ENCODE measurements at regions not wholly inside any gene's neighbourhood (a gene's known extent, or its start where the extent isn't known, plus 50 kb on each side); places are given as distances from the start of the nearest gene placed in this dataset.

DNA sequence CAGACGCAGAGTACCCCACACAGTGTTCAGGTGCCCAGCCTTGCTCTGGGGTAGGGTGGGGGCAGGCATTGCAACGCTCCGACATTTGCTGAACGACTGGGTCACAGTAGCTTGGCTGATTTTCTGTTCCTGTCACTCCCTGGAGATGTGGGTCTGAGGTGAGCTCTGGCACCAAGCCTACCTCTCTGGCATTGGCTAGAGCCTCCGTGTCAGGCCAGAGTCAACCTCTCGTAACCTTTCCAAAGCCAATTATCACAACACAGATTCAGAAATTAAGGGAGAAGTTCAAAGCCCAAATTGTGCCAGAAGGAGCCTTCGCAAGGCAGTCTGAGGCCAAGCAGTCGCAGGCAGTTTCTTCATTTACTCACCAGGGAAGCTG lies 117.2 kb downstream of the IRS2 start:
- DNase-seq, result no peak

DNA sequence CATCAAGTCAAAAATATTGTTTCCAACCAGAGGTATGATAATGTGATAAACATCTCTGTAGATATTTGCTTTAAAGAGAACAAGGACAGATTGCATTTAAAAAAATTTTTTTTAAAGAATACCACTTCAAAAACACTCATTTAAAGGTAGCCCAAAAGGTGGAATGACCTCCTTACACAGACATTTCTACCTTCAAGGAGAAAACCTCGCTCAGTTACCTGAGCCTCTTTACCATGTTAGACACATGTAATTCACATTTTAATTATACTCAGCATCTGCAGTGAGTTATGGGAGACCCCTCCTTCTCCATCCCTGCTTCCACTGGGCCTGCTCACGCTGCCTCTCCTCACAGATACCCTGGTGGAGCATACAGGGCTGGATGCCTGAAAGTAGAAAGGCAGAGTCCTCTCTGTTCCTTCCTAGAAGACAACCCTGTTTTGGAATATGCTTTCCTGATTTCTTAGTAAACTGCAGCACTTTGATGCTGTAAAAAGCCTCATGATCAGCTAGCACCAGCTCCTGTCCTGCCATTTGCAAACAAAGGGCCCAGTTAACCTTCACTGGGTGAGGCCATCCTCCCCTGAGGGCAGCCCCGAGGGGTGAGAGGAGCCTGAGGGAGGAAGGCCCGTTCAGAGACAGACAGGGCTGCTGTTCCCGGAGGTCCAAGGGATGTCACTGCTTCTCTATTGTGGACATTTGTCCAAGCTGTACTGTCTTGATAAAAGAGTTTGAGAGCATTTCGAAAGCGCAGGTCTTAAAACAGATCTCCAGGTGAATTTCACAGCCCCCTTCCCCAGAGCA lies 117.8 kb downstream of the IRS2 start:
- DNase-seq, result no peak

DNA sequence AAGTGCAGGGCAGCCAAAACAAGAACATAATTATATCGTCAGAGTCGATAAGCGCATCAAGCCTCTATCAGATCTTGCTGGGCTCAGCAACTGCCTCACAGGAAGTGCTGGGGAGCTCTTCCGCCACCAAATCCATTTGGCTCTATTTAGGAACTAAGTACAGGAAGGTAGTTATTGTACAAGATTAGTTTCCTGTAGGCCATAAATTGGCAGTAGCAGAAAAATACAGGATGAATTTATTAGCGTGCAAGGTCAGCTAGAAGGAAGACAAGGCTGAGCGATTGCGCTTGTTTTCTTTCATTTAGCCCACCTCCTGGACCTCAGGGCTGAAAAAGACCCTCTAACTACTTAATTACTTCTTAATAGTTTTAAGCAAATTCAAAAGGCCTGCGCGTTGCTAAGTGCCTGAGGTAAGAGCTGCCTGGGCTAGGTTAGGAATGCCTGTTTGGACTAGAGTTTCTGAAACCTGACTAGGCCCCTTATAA lies 118.5 kb downstream of the IRS2 start:
- peak; percentile 18 for DNase-seq

DNA sequence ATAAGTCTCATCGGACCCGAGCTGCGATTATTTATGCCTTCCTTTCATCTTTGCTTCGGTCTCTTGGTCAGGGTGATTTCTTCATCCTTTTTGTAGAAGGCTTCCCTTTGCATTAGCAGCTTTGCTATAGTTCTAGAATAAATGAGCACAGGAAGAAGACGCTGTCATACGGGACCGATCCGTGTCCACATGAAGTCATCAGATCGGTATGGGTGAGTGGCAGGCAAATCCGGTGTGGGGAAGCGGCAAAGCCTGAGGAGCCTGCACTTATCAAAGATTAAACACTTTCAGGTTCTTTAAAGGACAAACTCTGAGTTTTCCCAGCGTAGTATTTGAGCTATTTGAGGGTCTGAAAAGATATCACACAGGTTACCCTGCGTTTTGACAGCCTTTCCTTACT lies 119.3 kb downstream of the IRS2 start:
- DNase-seq, result no peak

DNA sequence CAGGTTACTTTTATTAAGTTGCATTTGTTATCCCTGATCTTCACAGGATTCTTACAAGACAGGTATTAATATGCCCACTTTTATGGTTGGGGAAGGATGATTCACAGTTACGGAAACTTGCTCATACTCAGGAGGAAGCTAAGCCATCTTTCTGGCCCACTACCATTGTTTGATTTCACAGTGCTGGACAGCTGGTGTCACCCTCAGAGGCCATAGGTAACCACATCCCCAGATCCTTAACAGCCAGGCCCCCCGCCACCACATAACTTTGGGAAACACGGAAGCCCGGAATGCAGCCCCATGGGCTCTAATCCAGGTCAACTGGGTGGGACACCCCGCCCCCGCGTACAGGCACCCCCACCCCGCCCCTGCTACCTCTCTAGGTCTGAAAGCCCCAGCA lies 119.7 kb downstream of the IRS2 start:
- DNase-seq, result no peak

DNA sequence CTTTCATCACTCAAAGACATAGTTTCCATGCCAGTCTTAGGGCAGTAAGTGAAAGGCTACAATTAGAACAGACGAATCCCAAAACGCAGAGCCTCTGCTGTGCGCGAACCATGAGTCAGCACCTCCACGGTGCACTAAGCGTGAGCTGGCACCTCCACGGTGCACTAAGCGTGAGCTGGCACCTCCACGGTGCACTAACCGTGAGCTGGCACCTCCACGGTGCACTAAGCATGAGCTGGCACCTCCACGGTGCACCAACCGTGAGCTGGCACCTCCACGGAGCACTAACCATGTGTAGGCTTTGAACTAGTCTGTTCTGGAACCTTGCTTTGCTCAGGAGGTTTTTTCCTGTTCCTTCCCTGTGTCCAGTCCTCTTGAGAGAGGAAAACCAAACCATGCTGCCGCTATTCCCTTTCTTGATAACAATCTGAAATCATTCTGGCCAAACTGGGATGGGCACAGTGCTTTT lies 120.6 kb downstream of the IRS2 start:
- DNase-seq, result no peak

DNA sequence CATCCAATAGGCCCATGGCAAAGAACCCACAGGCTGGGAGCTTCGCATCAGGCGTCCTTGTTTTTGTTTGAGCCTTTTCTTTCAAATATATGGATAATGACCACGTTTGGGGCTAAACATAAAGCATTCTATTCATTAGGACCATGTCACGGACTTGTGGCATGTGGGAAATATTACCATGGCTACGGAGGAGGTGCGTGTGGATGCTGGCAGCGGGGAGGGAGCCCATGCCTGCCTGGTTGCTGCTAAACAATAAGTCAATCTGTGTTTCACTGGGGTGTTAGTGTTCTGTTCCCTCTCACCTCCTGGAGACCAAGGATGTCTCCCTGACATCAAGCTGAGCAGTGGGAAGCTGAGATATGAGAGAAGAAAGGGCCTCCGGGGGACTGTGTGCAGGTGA lies 121.1 kb downstream of the IRS2 start:
- no peak for DNase-seq

DNA sequence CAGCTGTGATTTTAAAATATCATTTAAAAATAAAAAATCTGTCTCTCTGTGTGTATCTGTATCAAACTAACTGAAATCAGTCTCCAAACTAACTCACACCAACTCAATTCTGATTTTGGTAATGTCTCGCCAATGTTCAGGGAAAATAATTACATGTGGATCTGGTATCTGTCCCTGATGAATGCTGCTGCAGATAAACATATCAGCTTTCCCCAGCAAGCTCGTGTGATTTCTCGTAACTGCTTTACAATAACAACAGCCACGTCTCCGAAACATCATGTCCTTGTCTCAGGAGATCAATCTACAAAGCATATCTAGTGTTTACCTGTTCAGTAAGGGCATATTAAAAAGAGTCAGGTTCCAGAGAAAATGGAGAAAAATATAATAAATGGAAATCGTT lies 129.0 kb downstream of the IRS2 start:
- DNase-seq, result no peak

DNA sequence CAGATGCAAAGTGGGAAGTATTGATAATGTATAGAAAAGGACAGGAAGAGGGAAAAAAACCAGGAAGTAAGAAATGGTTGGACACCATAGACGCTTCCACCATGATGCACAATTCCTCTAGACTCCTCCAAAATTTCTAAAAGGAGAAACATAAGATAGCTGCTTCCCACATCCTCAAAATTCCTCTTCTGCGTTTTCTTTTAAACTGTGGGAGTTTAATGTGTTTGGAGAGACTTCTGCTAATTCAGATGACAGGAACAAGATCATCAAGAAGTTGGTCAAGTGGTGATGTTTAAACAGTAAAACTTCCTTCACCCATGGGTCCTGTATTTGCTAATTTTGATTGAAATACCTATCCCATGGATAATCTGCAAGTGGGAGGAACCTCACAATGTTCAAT lies 130.2 kb downstream of the IRS2 start:
- no peak for DNase-seq

DNA sequence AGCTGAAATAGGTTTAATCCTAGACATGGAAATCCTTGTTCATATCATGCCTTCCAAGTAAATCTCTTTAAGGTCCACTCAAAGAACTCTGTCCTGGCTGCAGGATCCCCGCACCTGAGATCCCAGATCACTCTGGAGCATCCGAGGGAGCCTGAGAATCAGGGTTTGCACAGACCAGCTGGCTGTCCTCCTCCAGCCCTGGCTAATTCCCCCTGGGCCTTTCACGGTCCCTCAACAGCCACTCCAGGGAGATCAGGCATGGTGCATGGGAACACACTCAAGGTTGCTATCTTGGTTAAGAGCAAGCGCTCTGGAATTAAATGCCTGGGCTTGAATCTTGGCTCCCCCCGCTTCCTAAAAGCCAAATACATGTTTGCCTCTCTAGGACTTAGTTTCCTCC lies 130.8 kb downstream of the IRS2 start:
- no peak for DNase-seq

DNA sequence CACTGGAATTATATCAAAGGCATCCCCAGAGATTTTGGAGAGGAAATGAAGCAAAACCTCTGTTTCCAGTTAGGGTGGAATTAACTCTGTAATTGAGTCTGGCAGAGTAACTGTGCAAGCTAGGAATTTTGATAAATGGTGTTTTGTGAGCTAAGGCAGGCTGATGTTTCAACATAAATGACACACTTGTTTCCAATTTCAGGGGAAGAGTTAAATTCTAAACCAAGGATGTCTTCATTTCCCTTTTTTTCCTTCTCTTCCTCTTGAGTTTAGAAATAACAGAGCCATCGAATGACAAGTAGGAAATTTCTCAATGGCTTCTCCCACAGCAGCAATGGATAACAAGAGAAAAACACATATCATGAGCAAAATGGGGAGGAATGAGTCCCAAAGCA lies 131.2 kb downstream of the IRS2 start:
- DNase-seq, result no peak

DNA sequence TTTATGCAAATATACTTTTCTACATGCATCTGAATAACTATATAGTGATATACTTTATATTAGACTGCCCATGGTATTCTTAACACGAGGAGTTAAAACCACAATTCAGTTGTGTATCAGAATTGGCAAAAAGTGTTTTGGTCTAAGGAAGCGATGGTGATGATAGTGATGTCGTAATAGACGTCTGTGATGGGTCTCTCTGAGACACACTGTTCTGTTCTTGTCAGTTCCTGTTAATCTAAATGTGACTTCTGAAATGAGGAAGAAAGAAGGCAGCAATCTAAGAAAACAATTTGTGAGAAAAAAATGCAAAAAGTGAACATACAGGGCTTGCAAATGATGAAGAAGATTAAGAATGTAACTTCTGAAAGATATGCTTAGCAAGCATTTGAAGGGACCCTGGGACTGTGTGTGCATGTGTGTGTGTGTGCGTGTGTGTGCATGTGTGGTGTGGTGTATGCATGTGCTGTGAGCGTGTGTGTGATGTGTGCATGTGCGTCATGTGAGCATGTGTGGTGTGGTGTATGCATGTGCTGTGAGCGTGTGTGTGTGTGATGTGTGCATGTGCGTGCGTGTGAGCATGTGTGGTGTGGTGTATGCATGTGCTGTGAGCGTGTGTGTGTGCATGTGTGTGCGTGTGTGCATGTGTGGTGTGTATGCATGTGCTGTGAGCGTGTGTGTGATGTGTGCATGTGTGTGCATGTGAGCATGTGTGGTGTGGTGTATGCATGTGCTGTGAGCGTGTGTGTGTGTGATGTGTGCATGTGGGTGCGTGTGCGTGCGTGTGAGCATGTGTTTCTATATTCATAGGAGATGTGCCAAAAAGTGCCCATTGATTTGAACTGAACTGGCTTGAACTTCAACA lies 131.8 kb downstream of the IRS2 start:
- DNase-seq, result no peak

DNA sequence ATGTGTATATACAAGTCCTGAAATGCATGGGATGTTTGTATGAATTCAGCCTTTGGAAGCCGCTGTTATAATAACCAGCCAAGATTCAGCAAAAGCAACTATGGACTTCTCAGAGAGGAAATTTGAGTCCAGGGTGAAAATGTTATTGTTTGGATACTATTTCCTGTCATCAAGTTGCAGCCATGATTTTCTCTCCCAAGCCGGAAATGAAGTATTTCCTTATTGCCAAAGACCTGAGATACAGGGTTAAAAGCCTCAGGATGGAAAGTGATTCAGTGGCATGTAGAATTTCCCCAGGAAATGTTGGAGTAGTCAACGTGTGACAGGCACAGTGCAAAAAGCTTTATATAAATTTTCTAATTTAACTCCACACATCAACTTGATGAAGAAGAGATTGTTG lies 133.9 kb downstream of the IRS2 start:
- DNase-seq, result no peak

DNA sequence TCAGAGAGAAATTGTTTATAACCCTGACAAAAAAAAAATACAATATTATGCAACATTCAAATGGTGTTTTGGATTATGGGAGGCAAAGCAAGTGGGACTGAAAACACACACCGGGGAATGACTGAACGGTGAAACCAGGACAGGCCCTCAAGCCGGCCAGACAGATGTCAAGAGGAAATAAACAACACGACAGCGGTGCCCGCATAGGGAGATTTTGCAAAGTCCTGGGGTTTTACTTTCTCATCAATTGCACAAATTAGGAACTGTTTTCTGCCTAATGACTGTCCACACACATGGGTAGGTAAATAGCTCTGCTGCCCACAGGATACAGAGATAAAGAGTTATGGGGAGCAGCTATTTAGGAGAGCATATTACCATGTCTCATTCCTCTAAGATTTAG lies 134.5 kb downstream of the IRS2 start:
- no peak for DNase-seq

DNA sequence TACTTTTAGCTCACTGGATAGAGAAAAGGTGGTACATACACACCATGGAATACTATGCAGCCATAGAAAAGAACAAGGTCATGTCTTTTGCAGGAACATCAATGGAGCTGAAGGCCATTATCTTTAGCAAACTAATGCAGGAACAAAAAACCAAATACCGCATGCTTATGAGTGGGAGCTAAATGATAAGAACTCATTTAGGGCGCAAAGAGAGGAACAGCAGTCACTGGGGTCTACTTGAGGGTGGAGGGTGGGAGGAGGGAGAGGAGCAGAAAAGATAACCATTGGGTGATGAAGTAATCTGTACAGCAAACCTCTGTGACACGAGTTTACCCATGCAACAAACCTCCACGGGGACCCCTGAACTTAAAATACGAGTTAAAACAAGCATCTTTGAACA lies 135.1 kb downstream of the IRS2 start:
- no peak for DNase-seq

DNA sequence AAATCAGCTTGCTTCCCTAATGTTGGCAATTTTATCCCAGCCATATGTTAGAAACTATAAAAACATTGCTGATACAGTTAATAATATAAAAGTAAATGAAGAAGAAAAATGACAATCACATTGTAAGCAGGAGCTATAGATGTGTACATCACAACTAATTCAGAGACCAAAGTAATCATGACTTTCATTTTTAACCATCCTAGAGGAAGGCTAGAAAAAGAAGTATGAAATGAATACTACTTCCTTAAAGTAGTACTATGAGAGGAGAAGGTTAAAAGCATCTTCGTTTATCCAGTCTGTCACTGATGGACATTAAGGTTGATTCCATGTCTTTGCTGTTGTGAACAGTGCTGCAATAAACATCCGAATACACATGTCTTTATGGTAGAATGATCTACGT lies 135.5 kb downstream of the IRS2 start:
- DNase-seq, result no peak

DNA sequence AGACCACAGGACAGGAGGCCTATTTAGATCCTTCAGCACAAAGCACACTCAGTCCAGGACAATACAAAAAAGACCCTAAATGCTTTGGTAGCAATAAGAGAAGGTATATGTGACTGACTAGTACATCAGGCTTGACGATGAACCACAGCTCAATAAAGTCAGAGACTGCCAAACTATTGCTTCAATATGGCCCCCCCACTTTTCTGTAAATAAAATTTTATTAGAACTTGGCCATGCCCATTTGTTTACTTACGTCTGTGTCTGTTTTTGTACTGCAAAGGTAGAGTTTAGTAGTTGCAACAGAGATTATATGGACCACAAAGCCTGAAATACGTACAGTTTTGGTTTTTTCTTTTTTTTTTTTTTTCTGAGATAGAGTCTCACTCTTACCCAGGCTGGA lies 136.7 kb downstream of the IRS2 start:
- DNase-seq, result no peak

DNA sequence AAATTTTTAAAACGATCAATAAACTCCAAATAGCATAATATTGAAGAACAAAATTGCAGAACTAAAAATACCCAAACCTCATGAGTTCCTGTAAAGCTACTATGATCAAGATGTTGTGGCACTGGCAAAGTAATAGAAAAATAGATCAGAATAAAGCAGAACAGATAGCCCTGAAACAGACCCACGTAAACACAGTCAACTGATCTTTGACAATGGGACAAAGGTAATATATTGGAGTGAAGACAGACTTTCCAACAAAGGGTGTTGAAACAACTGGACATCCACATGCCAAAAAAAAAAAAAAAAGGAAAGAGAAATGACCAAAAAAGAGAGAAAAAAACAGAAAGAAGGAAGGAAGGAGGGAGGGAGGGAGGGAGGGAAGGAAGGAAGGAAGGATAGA lies 138.7 kb downstream of the IRS2 start:
- DNase-seq, result no peak

DNA sequence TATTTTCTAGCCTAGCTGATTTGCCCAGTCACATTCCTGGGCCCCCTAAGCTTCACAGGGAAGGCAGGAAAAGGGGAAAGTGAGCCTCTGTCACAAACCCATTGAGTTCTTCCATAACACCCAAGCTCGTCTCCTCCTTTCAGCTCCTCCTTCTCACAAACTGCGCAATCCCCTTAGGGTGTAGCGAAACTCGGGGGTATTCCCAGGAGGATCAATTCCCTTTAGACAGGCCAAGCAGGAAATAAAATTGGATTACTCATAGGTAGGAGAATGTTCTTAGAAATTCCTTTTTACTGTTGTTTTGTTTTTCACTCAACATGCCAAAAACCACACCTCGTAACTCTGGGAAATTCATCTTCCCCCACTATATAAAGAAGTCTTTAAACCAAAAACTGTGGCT lies 139.3 kb downstream of the IRS2 start:
- no peak for DNase-seq

DNA sequence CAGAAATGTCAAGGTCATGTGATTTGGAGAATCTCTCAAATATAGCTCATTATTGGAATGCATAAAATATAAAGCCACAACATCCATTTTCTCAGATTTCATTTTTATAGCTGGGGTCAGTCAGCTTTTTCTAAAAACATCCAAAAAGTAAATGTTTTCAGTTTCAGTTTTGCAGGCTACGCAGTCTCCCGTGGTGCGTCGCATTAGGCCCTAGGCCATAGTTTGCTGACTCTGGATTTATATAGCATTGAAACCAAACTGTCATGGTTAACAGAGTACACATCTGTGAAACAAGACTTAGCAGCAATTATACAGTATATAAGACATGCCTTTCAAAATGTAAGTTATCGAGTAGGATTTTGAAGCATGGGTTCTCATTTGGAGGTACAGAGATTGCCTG lies 140.0 kb downstream of the IRS2 start:
- DNase-seq, result no peak

DNA sequence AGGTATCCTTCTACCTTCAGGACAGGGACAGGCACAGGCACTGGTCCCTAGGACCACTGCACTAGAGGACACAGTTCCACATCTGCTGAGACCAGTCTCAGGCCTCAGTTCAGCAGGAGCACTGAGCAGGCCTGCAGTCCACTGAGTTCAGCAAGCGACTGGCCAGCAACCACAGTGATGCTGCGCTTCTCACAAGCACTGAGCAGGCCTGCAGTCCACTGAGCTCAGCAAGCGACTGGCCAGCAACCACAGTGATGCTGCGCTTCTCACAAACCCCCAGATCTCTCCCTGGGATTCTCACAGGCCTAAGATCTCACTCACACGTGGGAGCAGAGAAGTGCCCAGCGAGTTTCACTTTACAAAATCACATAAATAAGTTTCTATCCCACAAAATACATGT lies 140.6 kb downstream of the IRS2 start:
- no peak for DNase-seq

DNA sequence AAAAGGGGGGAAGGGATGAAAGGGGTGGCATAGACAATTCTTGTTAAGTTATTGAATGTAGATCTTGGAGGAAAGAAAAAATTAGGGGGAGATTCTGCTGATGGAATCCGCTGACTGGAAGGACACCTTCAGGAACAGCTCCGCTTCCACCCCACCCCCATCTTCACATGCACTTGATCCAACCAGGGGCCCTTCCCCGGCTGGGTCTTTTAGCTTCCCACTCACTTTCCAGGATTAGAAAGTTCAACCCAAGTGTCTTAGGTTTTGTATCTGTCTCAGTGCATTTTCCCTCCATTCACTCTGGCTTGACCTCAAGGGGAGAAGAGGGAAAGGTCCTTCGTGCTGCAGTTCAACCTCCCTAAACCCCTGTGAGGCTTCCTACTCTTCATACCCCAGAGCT lies 141.4 kb downstream of the IRS2 start:
- DNase-seq, result no peak

DNA sequence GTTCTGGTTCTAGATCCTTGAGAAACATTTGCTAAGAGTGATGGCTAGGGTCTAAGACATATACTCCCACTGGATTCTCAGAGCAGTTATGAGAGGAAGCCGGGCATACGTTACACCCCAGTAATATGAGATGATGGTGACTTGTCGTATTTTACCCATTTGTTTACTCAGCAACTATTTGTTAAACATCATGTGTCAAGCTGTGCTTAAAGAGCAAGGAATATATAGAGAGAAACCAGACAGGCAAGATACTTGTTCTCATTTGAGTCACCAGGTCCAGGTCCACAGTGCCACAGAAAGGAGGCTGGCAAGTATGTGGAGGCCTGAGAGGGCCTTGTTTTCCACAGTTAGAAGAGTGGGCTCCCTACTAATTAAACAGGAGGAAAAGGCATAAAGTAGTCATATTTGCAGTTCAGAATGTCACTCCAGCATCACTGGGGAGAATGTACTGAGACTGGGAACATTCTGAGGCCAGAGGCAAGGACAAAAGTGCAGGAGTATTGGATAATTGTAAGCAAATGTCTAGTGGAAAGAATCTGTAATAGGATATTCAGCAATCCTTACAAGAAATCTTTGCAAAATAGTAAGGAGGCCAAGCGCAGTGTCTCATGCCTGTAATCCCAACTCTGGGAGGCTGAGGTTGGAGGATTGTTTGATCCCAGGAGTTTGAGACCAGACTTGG lies 142.2 kb downstream of the IRS2 start:
- DNase-seq, result no peak

DNA sequence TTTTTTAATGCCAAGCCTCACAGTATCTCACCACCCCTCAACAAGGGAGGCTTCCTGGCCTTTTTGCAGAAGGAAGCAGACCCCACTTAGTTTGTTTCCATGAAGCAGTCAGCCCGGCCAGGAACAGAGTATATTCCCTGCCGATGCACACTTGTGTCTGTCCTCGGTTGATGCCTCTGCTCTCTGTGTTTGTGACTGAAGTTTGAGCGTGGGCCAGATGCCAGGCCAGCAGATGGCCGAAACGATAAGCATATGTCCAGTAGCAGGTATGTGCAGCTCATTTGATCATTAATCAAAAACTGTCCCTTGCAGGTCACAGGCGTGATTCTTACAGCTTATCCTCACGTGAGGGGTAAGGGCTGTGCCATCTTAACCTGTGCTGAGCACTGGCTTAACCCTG lies 144.0 kb downstream of the IRS2 start:
- no peak for DNase-seq

Data from NCI-H1436 treated with DMSO at 0.1 percent for 48 hours (cell line).